Activated CD4-positive, CD25-positive, alpha-beta regulatory T cell treated with anti-CD3 and anti-CD28 coated beads, Interleukin-2, amount 50 U/mL, for 24 hours (primary cell): ENCODE measurements at regions not wholly inside any gene's neighbourhood (a gene's known extent, or its start where the extent isn't known, plus 50 kb on each side); places are given as distances from the start of the nearest gene placed in this dataset.

Experiments
- ATAC-seq, 2 donors: fragments of 150-1000 bp; cut with Tn5 transposase; one replicate each; pipeline ENCODE4 v1.10.0; 2021; ENCODE audit warnings: mild to moderate bottlenecking in 1 of 2, moderate library complexity in 1 of 2

- no peak for ATAC-seq
Measured at GRCh38 chr6:11925805-11926204, 86.3 kb upstream of the HIVEP1 start.

- ATAC-seq = no peak
Measured at GRCh38 chr6:11923621-11924020, 88.5 kb upstream of the HIVEP1 start.

GRCh38 chr6:11922901-11923300, 89.2 kb upstream of the HIVEP1 start:
- ATAC-seq = no peak

GRCh38 chr6:11921751-11922150, 90.4 kb upstream of the HIVEP1 start:
- no peak for ATAC-seq

GRCh38 chr6:11921017-11921438, 91.1 kb upstream of the HIVEP1 start:
- ATAC-seq = no peak

GRCh38 chr6:11920566-11920965, 91.5 kb upstream of the HIVEP1 start:
- no peak for ATAC-seq

- no peak for ATAC-seq
Measured at GRCh38 chr6:11919771-11920440, 92.2 kb upstream of the HIVEP1 start.

GRCh38 chr6:11918739-11919605, 93.1 kb upstream of the HIVEP1 start:
- no peak for ATAC-seq

- no peak for ATAC-seq
Measured at GRCh38 chr6:11917951-11918738, 94.0 kb upstream of the HIVEP1 start.

GRCh38 chr6:11912420-11912819, 99.7 kb upstream of the HIVEP1 start:
- no peak for ATAC-seq

GRCh38 chr6:11911538-11911937, 100.6 kb upstream of the HIVEP1 start:
- ATAC-seq = no peak

- no peak for ATAC-seq
Measured at GRCh38 chr6:11909696-11910132, 102.4 kb upstream of the HIVEP1 start.

GRCh38 chr6:11908436-11909105, 103.5 kb upstream of the HIVEP1 start:
- ATAC-seq = no peak

GRCh38 chr6:11903645-11904044, 108.5 kb upstream of the HIVEP1 start:
- ATAC-seq = no peak

- peak in 1 of 2 donors; percentile 30 for ATAC-seq
Measured at GRCh38 chr6:11902527-11902926, 109.6 kb upstream of the HIVEP1 start.

- ATAC-seq = no peak
Measured at GRCh38 chr6:11900662-11901598, 111.2 kb upstream of the HIVEP1 start.

- no peak for ATAC-seq
Measured at GRCh38 chr6:11899645-11900044, 112.5 kb upstream of the HIVEP1 start.

- no peak for ATAC-seq
Measured at GRCh38 chr6:11894212-11894611, 115.6 kb upstream of the ADTRP start.

GRCh38 chr6:11891547-11891946, 112.9 kb upstream of the ADTRP start:
- ATAC-seq = no peak

GRCh38 chr6:11890849-11891248, 112.2 kb upstream of the ADTRP start:
- no peak for ATAC-seq

GRCh38 chr6:11890209-11890608, 111.6 kb upstream of the ADTRP start:
- ATAC-seq = no peak

GRCh38 chr6:11889572-11889971, 111.0 kb upstream of the ADTRP start:
- ATAC-seq = no peak
